ELR (cell line): ENCODE measurements at regions not wholly inside any gene's neighbourhood (a gene's known extent, or its start where the extent isn't known, plus 50 kb on each side); places are given as distances from the start of the nearest gene placed in this dataset.
A peak's percentile ranks its signal among the peaks of the same experiment; 100 is the strongest.
"Not testable (repeated sequence)": the region's sequence is repeated elsewhere in the genome, so short reads cannot be mapped to it uniquely, and the experiment has no call there.

Source experiments
- DNase-seq: peaks from one replicate; pipeline ENCODE4 v3.0.0-alpha.2; 2015; ENCODE audit warnings: low read depth

DNA sequence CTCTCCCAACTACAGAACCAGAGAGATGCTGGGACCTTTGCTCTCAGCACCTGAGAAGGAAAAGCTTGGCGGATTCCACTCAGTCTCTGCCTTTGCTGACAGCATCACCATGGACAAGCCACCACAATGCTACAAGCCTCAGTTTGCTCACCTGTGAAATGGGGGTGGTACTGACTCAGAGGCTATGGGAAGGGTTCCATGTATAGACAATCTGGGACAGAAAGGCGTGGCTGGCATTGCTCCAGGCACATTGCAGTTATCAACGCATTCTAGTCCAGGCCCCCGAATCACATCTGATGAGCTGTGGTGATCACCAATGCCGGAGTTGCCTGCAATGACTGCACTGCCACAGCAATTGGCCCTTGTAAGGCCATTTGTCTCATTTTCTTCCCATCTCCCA, 72.6 kb downstream of the ISX start:
- DNase-seq: no peak

DNA sequence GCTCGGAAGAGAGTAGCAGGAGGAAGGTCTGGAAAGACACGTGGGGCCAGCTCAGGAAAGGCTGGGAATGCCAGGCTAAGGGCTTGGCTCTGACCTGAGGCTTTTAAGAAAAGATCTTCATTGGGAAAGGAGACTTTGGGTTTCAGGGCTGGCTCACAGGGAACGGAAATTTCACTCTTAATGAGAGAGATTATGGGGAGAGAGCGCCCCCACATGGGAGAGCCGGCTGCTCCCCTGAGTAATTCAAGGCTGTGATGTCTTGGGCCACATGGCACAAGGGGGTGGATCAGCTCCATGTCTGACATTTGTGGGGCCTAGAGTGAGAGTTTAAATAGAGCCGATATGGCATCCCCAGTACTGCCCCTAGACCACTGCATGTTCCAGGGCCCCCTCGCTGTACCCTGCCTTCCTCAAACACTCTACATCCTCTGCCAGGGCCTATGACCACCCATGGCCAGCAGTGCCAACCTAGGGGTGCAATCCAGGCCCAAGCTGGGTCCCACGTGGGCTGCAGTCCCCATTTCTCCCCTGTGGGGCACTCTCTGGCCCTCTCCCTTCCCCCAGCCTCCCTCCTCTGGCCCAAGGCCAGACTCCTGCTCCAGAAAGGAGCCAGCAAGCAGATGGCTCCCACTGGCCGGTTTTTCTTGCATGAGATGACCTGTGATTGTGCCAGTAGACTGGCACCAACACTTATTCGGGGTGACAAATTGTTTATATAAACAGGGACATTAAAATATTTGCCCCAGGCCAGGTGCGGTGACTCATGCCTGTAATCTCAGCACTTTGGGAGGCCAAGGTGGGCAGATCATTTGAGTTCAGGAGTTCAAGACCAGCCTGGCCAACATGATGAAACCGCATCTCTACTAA, 75.2 kb downstream of the ISX start:
- peak; percentile 2 for DNase-seq

DNA sequence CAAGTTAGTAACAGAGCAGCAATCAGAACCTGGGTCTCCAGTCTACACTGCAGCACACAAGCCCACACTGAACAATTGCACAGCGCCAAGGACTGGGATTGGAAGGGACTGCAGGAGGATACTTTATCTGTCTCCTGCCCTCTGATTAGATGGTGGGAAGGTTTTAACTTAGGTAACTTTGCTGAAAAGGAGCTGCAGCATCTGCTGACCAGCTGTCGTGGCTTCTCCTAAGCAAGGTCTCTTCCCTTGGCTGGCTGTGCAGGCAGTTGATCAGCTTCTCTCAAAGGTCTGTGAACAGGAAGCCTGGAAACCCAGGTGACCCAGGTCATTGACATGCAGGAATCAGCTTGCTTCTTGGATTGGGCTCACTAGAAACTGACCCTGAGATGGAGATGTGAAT, 82.4 kb downstream of the ISX start:
- no peak for DNase-seq

DNA sequence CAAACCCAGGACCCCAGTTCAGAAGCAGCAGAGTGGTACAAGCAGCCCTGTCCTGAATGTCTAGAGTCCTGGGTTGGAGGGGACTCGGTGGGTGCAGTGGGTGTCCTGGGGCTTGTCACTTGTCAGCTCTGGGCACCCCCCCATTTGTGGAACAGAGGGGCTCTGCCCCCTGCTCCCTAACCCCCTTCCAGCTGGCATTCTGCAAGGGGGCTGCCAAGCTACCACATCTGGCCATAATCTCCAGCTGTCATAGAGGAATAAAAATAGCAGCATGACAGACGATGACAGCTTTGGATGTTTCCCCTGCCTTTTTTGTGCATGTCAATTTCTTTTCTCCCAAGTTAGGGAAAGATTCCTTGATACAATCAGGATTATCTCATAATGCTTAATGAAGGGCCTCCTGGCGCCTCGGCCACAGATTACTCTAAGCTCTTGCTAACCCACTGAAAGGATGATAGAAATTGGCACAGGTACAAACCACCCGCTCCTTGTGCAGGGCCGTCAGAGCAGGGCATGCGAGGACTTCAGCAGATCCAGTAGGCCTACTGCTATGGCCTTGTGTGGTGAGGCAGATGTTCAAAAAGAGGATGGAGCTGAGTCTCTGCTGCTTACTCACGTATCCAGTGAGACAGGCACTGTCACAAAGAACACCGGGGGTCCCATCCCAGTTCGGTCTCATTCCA, 83.0 kb downstream of the ISX start:
- no peak for DNase-seq

DNA sequence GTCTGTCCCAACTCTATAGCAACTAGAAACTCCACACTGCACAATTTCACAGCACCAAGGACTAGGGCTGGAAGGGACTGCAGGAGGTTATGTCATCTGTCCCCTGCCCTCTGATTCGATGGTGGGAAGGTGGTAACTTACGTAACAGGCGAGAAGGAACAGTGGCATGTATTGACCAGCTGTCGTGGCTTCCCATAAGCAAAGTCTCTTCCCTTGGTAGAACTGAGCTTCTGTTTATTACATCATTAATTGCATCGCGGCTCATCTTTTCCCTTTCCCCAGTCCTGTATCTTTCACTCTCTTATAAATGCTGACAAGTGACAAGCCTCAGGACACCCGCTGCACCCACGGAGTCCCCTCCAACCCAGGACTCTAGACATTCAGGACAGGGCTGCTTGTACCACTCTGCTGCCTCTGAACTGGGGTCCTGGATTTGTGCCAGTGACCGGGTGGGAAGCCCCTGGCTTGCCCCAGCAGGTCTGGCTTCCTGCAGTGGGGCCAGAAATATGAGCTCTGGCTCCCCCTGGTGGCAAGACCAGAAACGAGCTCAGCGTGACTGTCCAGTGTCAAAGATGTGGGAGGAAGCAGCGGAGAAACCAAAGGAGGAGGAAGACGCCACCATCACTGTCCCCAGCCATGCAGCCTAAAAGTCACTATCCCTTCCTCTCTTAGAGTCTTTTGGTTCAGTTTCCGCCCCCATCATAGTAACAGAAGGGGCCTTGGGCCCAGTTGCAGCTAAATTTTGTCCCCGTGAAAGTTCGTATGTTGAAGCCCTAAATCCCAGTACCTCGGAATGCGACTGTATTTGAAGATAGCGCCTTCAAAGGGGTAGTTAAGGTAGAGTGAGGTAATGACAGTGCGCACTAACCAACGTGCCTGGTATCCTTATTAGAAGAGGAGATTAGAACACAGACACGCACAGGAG, 84.5 kb downstream of the ISX start:
- DNase-seq: peak; percentile 43

DNA sequence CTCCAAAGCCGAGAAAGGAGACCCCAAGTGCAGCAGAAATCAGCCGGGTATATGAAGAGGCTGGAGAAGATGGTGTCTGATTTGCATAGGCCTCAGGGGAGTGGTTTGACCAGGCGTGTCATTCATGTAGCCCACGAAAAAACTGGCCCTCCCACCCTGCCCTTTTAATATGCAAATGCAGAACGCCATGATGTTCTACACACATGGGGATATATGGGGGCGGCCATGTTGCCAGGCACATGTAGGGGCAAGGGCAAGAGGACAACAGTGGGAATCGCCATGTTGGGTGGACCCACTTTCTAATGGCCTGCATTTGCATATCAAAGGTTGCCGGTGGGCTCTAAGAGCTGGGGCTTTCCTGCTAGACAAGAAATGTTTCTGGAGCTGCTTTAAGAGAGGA, 86.4 kb downstream of the ISX start:
- DNase-seq: no peak

DNA sequence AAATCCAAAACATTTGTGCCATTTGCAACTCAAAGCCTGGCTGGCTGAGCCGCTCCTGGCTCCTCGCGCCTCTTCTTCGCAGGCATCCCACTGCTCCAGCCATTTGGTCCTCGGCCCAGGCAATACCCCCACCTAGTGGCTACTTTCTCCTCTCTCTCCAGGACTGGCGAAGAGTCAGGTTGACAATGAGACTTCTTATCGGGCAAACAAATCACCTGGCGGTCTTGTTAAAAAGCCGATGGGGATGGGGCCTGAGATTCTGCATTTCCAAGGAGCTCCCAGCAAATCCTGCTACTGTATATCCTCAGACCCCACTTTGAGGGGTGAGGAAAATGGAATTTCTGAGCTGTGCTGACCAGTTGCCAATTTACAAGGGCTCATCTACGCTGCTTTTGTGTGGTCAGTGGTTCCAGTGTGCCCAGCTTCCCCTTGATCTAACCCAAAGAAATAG, 89.0 kb downstream of the ISX start:
- DNase-seq: peak; percentile 61

DNA sequence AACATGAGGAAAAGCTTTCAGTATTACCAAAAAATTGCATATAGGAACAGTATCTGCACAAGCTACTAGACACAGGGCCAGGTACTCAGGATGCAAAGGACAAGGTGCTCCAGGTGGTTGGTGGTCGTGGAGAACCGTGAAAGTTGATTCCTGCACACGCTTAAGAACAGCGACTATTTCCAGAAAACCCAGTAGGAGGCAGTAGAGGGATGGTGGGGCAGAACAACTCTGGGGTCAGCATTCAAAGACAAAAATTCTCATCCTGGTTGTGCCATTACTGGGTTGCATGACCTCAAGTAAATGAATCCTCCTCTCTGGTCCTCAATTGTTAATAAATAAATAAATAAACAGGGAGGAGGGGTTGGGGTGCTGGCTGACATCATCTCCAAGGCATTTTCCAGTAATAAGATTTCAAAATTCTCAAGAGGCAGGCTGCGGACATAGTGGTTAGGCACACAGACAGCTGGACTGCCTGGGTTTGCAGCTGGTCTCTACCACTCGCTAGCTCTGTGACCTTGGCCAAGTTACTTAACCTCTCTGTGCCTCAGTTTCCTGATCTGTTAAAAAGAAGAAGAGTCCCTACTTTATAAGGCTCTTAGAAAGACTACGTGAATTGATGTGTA, 89.6 kb downstream of the ISX start:
- no peak for DNase-seq

DNA sequence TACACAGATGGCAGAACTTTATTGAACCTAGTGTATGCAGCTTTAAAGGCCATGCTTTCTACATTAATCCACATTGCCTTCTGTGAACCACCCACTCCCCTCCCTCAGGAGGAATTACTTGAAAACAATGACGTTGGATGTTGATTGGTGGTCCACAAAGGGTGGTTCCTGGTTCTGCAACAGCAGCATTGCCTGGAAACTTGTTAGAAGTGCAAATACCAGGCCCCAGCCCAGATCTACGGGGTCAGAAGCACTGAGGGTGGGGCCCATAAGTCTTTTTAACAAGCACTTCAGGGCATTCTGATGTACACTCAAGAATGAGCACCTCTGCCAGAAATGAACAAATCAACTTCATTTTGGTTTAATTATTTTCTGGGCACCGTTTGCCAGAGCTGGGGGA, 91.0 kb downstream of the ISX start:
- DNase-seq: no peak

DNA sequence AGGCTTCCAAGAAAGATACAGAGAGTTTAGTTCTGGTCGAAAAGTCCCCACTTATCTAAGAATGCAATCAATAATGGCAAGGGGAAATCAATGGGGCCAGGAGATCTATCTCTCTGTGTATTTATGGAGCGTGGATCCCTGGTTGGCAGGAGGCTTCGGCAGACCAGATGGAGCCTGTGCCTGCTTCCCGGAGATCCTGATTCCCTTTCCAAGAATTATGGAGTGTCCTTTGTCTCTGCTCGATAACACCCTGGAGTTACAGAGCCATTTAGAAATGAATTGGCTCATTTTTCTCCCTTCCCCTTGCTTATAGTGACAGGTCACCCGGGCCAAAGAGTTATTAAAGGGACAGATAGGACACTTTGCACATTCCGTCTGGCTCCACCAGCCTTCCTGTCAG, 92.4 kb downstream of the ISX start:
- DNase-seq: no peak

DNA sequence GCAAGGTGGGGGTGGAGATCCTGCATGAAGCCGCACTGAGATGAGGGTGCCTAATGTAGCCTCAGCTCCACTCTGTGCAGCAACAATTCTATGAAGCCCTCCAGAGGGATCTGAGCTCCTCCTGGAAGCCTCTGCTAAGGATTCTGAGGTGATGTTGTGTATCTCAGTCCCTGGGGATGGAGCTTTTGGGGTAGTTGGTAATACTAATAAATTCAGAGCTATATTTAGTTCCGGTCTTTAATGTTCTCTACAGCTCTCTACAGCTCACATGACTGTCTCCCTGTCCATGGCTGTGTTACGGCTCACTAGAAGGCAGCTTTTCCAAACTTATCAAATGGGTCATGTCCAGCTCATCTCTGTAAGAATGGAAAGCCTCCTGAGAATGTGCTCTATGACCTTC, 93.4 kb downstream of the ISX start:
- no peak for DNase-seq

DNA sequence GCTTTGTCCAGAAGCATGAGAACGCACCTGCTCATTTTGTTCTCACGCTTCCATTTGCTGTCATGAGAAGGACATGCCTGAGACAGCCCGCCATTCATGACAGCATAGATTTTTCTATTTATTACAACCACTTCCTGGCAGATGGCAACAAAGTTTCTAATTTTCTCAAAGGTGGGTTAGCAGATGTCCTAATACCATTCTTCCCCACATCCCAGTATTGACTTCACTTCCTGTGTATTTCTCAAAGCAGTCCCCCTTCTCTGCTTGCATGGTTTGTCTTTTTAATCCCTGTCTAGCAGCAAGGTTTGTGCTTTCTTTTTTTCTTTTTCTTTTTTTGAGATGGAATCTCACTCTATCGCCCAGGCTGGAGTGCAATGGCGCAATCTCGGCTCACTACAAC, 94.3 kb downstream of the ISX start:
- DNase-seq: no peak

DNA sequence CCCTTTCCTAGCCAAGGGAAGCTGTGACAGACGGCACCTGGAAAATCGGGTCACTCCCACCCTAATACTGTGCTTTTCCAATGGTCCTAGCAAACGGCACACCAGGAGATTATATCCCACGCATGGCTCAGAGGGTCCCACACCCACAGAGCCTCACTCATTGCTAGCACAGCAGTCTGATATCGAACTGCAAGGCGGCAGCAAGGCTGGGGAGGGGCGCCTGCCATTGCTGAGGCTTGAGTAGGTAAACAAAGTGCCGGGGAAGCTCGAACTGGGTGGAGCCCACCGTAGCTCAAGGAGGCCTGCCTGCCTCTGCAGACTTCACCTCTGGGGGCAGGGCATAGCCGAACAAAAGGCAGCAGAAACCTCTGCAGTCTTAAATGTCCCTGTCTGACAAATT, 91.4 kb upstream of the HMGXB4 start:
- DNase-seq: not testable (repeated sequence)

DNA sequence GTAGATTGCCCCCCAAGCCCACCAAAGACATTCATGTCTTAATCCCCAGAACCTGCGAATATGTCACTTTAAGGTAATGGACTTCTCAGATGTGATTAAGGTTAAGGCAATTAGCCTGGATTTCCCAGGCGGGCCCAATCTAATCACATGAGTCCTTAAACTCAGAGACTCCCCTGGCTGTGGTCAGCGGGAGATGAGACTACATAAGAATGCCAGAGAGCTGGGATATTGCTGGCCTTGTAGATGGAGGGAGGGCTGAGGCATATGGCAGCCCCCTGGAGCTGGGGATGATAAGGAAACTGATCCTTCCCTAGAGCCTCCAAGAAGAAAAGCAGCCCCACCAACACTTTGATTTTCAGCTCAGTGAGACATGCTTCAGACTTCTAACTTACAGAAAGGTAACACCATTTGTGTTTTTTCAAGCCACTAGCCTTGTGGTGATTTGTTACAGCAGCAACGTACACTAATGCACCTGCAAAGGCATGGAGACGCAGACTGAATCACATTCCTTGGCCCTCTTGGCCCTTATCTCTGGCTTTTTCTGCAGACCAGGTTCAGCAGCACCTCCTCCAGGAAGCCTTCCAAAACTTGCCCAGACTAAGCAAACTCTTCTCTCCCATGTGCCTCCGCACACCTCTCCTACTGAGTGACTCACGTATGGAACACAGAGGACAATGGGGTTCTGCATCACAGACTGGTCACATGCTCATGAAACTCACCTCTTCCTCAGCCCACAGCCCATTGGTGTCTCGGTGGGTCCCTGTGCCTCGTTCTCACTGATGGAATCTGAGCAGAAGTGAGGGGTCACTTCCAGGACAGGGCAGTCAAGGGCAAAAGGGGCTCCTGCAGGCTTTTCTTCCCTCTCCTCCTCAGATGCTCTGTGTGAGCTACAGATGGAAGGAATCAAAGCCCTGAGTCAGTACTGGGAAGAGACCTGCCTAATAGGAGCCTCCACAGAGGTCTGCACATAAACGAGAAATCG, 86.3 kb upstream of the HMGXB4 start:
- DNase-seq: no peak

DNA sequence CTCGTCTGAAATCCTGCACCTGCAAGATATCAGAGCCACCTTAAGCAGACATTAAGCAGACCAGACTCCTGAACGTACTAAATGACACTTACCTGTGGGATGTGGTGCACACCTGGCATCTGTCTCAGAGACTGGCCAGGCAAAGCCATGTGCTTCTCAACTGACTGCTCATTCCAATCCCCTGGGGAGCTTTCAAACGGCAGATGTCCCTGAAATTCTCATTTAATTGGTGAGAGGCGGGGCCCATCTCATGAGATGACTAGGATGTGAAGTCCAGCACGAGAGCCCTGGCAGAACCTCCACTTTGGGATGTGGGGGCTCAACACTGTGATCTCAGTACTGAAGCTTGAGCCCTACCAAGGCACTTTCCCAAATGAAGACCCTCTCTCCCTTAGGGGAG, 84.9 kb upstream of the HMGXB4 start:
- no peak for DNase-seq

DNA sequence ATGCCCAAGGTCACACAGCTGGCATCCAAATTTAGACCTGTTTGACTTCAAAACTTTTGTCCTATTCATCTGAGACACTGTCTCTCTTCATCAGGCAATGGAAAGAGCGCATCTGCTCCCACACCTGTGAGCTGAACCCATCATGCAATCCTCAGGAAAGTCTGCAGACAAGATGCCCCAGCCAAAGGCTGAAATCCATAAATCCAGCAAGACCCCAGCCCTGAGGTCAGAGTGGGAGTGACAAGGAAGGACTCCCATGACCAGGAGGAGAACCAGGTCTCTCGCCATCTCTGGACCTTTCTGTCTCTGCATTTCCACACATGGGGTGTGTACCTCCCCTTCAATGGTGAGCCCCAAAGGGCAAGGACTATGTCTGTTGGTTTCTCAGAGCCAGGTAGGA, 83.6 kb upstream of the HMGXB4 start:
- no peak for DNase-seq

DNA sequence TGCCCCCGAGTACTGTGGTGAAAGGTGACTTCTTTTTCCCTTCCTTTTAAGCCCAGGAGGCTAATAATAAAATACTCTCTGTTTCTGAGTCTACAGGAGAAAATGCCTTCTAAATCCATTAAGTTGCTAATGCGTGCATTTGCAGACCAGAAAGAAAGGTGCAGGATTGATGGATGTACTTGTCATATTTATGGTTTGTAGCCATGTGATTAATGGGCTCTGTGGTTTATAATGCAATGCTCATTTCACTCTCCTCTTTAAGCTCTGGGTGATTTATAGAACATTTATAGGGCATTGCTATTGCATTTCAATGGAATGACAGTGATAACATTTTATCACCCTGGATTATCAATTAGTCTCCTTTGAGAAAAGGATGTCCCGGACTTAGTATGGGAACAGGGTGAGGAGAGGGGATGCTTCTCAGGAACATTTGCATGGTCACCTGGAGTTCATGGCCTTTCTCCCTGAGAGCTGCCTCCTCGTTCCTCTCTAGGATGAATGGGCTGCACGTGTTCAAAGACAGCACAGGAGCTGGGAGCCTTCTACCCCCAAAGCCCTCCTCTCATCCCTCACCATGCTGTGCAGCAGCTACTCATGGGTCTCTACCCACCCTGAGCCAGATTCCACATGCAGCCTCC, 82.8 kb upstream of the HMGXB4 start:
- DNase-seq: no peak

DNA sequence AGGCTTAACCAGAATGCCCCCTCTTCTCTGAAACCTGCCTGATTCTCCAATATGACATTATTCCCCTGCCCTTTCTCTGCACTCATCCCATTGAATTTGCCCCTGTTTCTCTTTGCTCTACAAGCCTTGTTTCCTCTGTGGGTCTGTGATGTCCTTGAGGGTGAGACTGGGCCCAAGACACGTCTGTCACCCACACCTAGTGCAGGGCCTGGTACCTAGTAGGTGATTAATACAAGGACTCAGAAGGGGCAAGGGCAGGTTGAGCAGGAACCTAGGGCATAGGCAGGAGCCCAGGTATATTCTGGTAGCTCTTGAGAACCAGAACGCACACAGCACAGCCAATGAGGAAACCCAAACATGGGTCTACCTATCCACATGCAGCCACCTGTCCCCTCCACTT, 81.9 kb upstream of the HMGXB4 start:
- DNase-seq: no peak

DNA sequence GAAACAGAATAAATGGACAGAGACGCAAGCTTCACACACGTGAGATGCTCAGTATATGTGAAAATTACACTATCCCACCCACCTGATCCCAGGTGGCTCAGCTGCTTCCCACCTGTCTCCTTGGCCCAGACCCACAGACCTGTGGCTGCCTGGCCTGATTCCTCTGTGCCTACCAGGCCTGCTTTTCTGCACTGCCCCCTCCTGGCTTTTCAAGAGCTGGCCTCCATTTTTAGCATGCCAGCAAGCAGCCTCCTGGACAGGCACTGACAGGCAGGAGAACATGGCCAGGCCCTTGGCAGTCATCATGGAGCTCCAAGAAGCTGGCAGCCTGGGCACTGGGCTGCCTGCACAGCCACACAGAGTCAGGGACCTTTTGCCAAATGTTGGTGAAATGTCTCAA, 79.5 kb upstream of the HMGXB4 start:
- no peak for DNase-seq

DNA sequence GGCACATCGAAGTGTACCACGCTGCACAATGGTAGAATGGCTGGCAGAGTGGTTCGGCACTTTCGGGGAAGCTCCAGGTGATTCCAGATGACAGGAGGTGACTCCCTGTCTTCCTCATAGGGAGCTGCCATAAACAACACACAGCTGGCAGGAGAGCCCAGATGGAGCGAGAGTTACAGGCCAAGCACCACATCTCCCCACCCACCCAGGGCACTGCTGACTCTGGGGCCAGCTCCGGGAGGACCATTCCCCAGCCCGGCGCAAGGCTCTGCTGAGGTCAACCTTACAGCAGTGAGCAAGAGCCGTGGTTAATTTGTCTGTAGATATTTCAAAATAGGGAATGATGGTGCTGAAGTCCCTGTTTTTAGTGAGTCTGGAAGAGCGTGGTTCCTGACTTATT, 78.8 kb upstream of the HMGXB4 start:
- no peak for DNase-seq
